ENCODE measurements at regions not wholly inside any gene's neighbourhood (a gene's known extent, or its start where the extent isn't known, plus 50 kb on each side); places are given as distances from the start of the nearest gene placed in this dataset.

GRCh38 chr6:170162775-170163404, 128.0 kb downstream of the DLL1 start:
- DNase-seq, result no peak

GRCh38 chr6:170162011-170162774, 128.7 kb downstream of the DLL1 start:
- no peak for DNase-seq

GRCh38 chr6:170160628-170161611, 130.0 kb downstream of the DLL1 start:
- no peak for DNase-seq

- no peak for DNase-seq
These were observed 130.7 kb downstream of the DLL1 start for GRCh38 chr6:170160031-170160627.

- no peak for DNase-seq
These were observed 131.6 kb downstream of the DLL1 start for GRCh38 chr6:170159022-170159965.

- no peak for DNase-seq
These were observed 132.4 kb downstream of the DLL1 start for GRCh38 chr6:170158296-170159021.

GRCh38 chr6:170157567-170158218, 133.2 kb downstream of the DLL1 start:
- no peak for DNase-seq

- DNase-seq, result no peak
These were observed 134.2 kb downstream of the DLL1 start for GRCh38 chr6:170156448-170157375.

- DNase-seq, result no peak
These were observed 135.2 kb downstream of the DLL1 start for GRCh38 chr6:170155464-170156196.

- no peak for DNase-seq
These were observed 137.2 kb downstream of the DLL1 start for GRCh38 chr6:170153436-170154319.

- peak in 1 of 3 donors; percentile 50 for DNase-seq
These were observed 137.9 kb downstream of the DLL1 start for GRCh38 chr6:170152989-170153388.

GRCh38 chr6:170152124-170152926, 138.6 kb downstream of the DLL1 start:
- peak in 1 of 3 donors; percentile 73 for DNase-seq

- DNase-seq, result no peak
These were observed 139.1 kb downstream of the DLL1 start for GRCh38 chr6:170151804-170152123.

- peak in 1 of 3 donors; percentile 37 for DNase-seq
These were observed 139.5 kb downstream of the DLL1 start for GRCh38 chr6:170151321-170151771.

GRCh38 chr6:170150590-170150945, 140.3 kb downstream of the DLL1 start:
- DNase-seq, result no peak

All from muscle of back (tissue), 3 donors.